Right lobe of liver (tissue), 4 donors: ENCODE measurements at regions not wholly inside any gene's neighbourhood (a gene's known extent, or its start where the extent isn't known, plus 50 kb on each side); places are given as distances from the start of the nearest gene placed in this dataset.

Experiments used
- CTCF ChIP-seq, 4 donors: fragments of 200-600 bp in 3 of 4; fragments of 450-650 bp in 1 of 4; IDR thresholded peaks; one replicate each; pipeline versions ENCODE4 v1.5.1 to v1.8.0; 2016 to 2022; ENCODE audit warnings: antibody characterized with exemption in 4 of 4, mild to moderate bottlenecking in 2 of 4
- POLR2A ChIP-seq: fragments of 450-650 bp; IDR thresholded peaks from one replicate; pipeline ENCODE4 v1.6.1; 2017; ENCODE audit warnings: antibody characterized with exemption, mild to moderate bottlenecking
- donor health status: DM: no; HTN: no; CAD: no.
- donor health status: DM: no; HTN: no; CAD: no.
- donor health status: DM: no; HTN: yes; CAD: no.

DNA sequence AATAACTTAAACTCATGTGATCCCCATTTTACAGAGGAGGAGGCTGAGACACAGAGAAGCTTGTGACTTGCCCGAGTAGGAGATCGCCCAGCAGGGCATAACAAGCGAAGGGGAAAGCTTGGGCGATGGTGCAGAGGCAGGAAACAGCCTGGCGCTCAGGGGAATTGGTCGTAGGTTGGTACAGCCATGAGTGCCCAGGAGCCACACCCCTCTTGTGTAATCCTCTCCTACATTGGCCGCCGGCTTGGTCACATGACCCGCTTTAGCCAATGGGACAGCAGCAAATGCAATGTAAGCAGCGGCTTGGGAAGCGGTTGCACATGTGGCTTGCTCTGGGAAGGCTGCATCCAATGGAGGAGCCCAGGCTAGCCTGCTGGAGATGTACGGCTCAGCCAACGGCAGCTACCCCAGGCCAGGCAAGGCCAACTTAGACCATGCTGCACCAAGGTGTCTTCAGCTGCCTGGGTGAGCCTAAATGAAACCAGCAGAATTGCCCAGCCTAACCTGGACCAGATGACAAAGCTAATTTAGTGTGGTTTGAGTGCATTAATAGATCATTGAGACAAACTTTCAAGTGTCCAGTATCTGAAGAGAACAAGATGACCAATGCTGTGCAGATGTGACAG lies 50.3 kb upstream of the SLC6A6 start:
- no peak for TF ChIP-seq CTCF (IDR thresholded peaks at IDR 0.05)
- no peak for TF ChIP-seq POLR2A
